Tibial nerve (tissue), 3 donors: ENCODE measurements at regions not wholly inside any gene's neighbourhood (a gene's known extent, or its start where the extent isn't known, plus 50 kb on each side); places are given as distances from the start of the nearest gene placed in this dataset.

Experiments
- POLR2A ChIP-seq, 2 donors: fragments of 450-650 bp; IDR thresholded peaks; one replicate each; pipeline ENCODE4 v1.6.1; 2017; ENCODE audit warnings: antibody characterized with exemption in 2 of 2, mild to moderate bottlenecking in 2 of 2, moderate library complexity in 2 of 2
- TF ChIP-seq, protein P1 (sequence below), 5 experiments: fragments of 200-600 bp in 3 of 5; fragments of 450-650 bp in 2 of 5; sonication (generic) in 3 of 5; IDR thresholded peaks; one replicate each; pipeline ENCODE4 v1.5.1; 2016 to 2019; ENCODE audit warnings: antibody characterized with exemption in 5 of 5, mild to moderate bottlenecking in 3 of 5, moderate library complexity in 2 of 5

DNA sequence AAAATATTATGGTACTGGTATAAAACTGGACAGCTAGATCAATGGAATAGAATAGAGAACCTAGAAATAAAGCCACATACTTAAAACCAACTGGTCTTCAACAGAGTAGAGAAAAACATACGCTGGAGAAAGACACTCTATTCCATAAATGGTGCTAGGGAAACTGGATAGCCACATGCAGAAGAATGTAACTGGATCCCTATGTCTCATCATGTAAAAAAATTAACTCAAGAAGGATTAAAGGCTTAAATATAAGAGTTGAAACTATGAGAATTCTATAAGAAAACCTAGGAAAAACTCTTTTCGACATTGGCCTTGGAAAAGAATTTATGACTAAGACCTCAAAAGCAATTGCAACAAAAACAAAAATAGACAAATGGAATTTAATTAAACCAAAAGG lies 114.6 kb downstream of the PCDH18 start:
- TF ChIP-seq, protein P1, sequence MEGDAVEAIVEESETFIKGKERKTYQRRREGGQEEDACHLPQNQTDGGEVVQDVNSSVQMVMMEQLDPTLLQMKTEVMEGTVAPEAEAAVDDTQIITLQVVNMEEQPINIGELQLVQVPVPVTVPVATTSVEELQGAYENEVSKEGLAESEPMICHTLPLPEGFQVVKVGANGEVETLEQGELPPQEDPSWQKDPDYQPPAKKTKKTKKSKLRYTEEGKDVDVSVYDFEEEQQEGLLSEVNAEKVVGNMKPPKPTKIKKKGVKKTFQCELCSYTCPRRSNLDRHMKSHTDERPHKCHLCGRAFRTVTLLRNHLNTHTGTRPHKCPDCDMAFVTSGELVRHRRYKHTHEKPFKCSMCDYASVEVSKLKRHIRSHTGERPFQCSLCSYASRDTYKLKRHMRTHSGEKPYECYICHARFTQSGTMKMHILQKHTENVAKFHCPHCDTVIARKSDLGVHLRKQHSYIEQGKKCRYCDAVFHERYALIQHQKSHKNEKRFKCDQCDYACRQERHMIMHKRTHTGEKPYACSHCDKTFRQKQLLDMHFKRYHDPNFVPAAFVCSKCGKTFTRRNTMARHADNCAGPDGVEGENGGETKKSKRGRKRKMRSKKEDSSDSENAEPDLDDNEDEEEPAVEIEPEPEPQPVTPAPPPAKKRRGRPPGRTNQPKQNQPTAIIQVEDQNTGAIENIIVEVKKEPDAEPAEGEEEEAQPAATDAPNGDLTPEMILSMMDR (IDR thresholded peaks at IDR 0.05) = no peak
- no peak for TF ChIP-seq POLR2A (IDR thresholded peaks at IDR 0.05)
